Left ventricle myocardium inferior (tissue), 1 donor: ENCODE measurements at regions not wholly inside any gene's neighbourhood (a gene's known extent, or its start where the extent isn't known, plus 50 kb on each side); places are given as distances from the start of the nearest gene placed in this dataset.

Source experiments
- DNase-seq: peaks from one replicate; pipeline ENCODE4 v3.0.0-alpha.2; 2020
- H3K27ac ChIP-seq: fragments of 200-600 bp; replicated peaks from 2 replicates; pipeline ENCODE4 v1.8.0; 2021
- H3K27me3 ChIP-seq: fragments of 200-600 bp; 2 replicates; pipeline ENCODE4 v1.8.0; 2021; ENCODE audit warnings: low read depth
- H3K36me3 ChIP-seq: fragments of 200-600 bp; 2 replicates; pipeline ENCODE4 v1.8.0; 2021
- H3K4me1 ChIP-seq: fragments of 200-600 bp; 2 replicates; pipeline ENCODE4 v1.8.0; 2021
- H3K4me3 ChIP-seq: fragments of 200-600 bp; 2 replicates; pipeline ENCODE4 v1.8.0; 2021; ENCODE audit warnings: mild to moderate bottlenecking, moderate library complexity
- H3K9me3 ChIP-seq: fragments of 200-600 bp; replicated peaks from 2 replicates; pipeline ENCODE4 v1.8.0; 2021
- CTCF ChIP-seq: fragments of 200-600 bp; IDR thresholded peaks from 2 replicates; pipeline ENCODE4 v1.8.0; 2021; ENCODE audit warnings: antibody characterized with exemption, mild to moderate bottlenecking, borderline replicate concordance
- intact Hi-C: fragments of 100-400 bp; cut with micrococcal nuclease; formaldehyde crosslinking; loops from one replicate; pipeline ENCODE4 v1.11.0; 2022
- donor health status: DM: no; HTN: yes; CAD: no; lungs with severe emphysema.

DNA sequence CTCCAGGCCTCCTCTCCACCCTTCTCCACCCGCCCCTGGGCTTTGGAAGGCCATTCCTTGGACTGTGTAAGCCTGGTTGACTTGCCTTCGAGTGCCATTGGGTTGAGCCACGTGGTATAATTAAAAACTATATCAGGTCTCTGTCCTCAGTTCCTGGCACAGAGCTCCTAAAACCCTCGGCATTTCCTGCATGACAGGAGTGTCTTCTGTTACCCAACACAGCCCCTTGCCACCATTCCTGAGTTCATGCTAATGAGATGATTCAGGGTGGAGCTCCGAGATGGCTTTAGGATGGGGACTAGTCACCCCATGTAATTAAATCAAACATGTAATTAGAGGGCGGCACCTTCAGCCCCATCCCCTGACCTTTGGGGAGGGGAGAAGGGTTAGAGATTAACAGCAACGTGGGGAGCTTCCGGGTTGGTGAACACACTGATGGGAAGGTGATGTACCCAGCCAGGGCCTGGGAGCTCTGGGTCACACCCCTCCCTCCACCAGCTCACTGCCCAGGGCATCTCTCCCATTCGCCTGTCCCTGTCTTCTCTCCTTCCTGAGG, 256.4 kb downstream of the FAM43A start:
- H3K27ac ChIP-seq: no peak overlapping the region

GRCh38 chr3:194944526-194944925, 258.8 kb downstream of the FAM43A start:
- no peak for DNase-seq
- intact Hi-C loops: no loop called here
- peaks cover 2% of the 10 kb centered on the region for H3K4me1 ChIP-seq
- no peak overlapping the region for H3K4me3 ChIP-seq
- H3K36me3 ChIP-seq: no peaks in the 10 kb centered on the region
- no peak for TF ChIP-seq CTCF
- no peak overlapping the region for H3K27ac ChIP-seq
- H3K27me3 ChIP-seq: no peaks in the 10 kb centered on the region
- H3K9me3 ChIP-seq: peaks cover 14% of the 10 kb centered on the region

More for the DNA sequence above, 256.4 kb downstream of the FAM43A start:
- H3K4me3 ChIP-seq: no peak overlapping the region
- intact Hi-C loops: no loop called here
- H3K9me3 ChIP-seq: no peaks in the 10 kb centered on the region
- no peaks in the 10 kb centered on the region for H3K27me3 ChIP-seq
- no peak for TF ChIP-seq CTCF
- DNase-seq: no peak
- peaks cover 14% of the 10 kb centered on the region for H3K4me1 ChIP-seq
- no peaks in the 10 kb centered on the region for H3K36me3 ChIP-seq

- intact Hi-C loops: no loop called here
- no peaks in the 10 kb centered on the region for H3K36me3 ChIP-seq
- H3K9me3 ChIP-seq: peaks cover 14% of the 10 kb centered on the region
- H3K27ac ChIP-seq: no peak overlapping the region
- no peak for TF ChIP-seq CTCF
- H3K4me1 ChIP-seq: peaks cover 4% of the 10 kb centered on the region
- no peaks in the 10 kb centered on the region for H3K27me3 ChIP-seq
- no peak for DNase-seq
- H3K4me3 ChIP-seq: no peak overlapping the region
Observed at GRCh38 chr3:194945508-194945907, 259.8 kb downstream of the FAM43A start.

GRCh38 chr3:194946091-194946490, 260.4 kb downstream of the FAM43A start:
- peaks cover 14% of the 10 kb centered on the region for H3K9me3 ChIP-seq
- H3K27ac ChIP-seq: no peak overlapping the region
- intact Hi-C loops: no loop called here
- no peak overlapping the region for H3K4me3 ChIP-seq
- no peak for TF ChIP-seq CTCF
- no peaks in the 10 kb centered on the region for H3K36me3 ChIP-seq
- no peak for DNase-seq
- peaks cover 9% of the 10 kb centered on the region for H3K4me1 ChIP-seq
- H3K27me3 ChIP-seq: no peaks in the 10 kb centered on the region

GRCh38 chr3:194949592-194949991, 263.9 kb downstream of the FAM43A start:
- no peak for TF ChIP-seq CTCF

More at GRCh38 chr3:194949592-194949991, 263.9 kb downstream of the FAM43A start:
- no peaks in the 10 kb centered on the region for H3K27me3 ChIP-seq
- H3K36me3 ChIP-seq: no peaks in the 10 kb centered on the region
- H3K9me3 ChIP-seq: peaks cover 14% of the 10 kb centered on the region
- peaks cover 39% of the 10 kb centered on the region for H3K4me1 ChIP-seq
- H3K27ac ChIP-seq: no peak overlapping the region
- DNase-seq: no peak
- H3K4me3 ChIP-seq: no peak overlapping the region
- intact Hi-C loops: no loop called here
